PC-3 (cell line): ENCODE measurements at regions not wholly inside any gene's neighbourhood (a gene's known extent, or its start where the extent isn't known, plus 50 kb on each side); places are given as distances from the start of the nearest gene placed in this dataset.

Source experiments
- EZH2 ChIP-seq: fragments of 300-600 bp; sonication (generic); IDR thresholded peaks from one replicate; pipeline ENCODE4 v1.6.1; 2017; ENCODE audit warnings: antibody characterized with exemption, mild to moderate bottlenecking, low read length; ENCODE audit not compliant: unreplicated experiment
- EZH2phosphoT487 ChIP-seq: fragments of 300-600 bp; sonication (generic); IDR thresholded peaks from 2 replicates; pipeline ENCODE4 v1.6.1; 2018; ENCODE audit warnings: mild to moderate bottlenecking, antibody characterized with exemption, low read length, borderline replicate concordance
- TF ChIP-seq, protein P1 (sequence below): fragments of 300-600 bp; sonication (generic); conservative IDR thresholded peaks from 2 replicates; pipeline ENCODE4 v1.5.1; 2017; ENCODE audit warnings: antibody characterized with exemption, low read depth, mild to moderate bottlenecking, low read length

DNA sequence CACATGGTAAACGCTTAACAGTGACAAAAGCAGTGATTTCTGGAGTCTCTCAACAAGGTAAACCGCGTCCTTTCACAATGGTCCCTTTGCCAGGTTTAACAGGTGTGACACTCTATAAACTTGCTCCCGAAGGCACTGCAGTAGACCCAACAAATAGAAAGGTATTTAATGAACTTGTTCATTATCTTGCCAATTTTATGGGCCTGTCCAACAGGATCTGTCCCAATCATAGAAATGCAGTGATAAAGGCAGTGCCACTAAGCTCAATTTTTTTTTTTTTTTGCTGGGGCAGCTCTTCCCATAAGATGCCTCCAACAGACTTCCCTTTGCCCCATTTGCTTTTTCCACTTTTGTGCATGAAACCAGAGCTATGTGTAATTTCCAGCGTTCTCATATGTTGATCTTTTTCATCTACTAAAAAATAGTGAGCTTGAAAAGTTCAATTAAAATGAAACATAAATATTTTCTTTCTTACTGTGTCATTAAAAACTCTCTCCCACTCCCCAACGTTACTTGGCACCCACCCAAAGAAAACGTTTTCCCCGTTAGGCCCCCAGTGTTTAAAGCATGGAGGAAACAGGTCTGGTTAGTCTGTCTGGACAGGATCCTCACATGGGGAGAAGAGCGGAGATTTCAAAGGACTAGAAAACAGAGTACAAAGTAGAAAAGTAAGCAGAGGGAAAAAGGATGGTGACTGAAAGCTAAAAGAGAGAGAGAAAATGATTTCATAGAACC is 80.9 kb upstream of the SPATA31D4 start:
- TF ChIP-seq, protein P1, sequence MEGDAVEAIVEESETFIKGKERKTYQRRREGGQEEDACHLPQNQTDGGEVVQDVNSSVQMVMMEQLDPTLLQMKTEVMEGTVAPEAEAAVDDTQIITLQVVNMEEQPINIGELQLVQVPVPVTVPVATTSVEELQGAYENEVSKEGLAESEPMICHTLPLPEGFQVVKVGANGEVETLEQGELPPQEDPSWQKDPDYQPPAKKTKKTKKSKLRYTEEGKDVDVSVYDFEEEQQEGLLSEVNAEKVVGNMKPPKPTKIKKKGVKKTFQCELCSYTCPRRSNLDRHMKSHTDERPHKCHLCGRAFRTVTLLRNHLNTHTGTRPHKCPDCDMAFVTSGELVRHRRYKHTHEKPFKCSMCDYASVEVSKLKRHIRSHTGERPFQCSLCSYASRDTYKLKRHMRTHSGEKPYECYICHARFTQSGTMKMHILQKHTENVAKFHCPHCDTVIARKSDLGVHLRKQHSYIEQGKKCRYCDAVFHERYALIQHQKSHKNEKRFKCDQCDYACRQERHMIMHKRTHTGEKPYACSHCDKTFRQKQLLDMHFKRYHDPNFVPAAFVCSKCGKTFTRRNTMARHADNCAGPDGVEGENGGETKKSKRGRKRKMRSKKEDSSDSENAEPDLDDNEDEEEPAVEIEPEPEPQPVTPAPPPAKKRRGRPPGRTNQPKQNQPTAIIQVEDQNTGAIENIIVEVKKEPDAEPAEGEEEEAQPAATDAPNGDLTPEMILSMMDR = no peak
- TF ChIP-seq EZH2 (no peak), EZH2phosphoT487 (no peak)
